K562 (cell line): ENCODE measurements at regions not wholly inside any gene's neighbourhood (a gene's known extent, or its start where the extent isn't known, plus 50 kb on each side); places are given as distances from the start of the nearest gene placed in this dataset.

Source experiments
- ATAC-seq: fragments of 200-7000 bp; cut with Tn5 transposase; 3 replicates; pipeline ENCODE4 v1.9.1; 2020; ENCODE audit warnings: moderate library complexity
- BruUV-seq: library from RNA; stranded (reverse); fragments of 400-500 nt; replicated peaks from 2 replicates; lab custom pipeline; 2021; lab: Mats Ljungman, UMichigan
- CTCF ChIA-PET: fragments of 300-600 bp; formaldehyde crosslinking; extraction: SDS; loops from one replicate; lab custom pipeline; 2021; ENCODE audit warnings: low intra/inter-chr PET ratio; lab: Yijun Ruan, JAX
- POLR2A ChIA-PET: fragments of 300-600, 350-650 bp; sonication (Branson Sonifier 250); formaldehyde crosslinking; extraction: SDS; loops from one replicate; lab custom pipeline; 2021; ENCODE audit warnings: antibody characterized with exemption, inconsistent platforms; lab: Yijun Ruan, JAX
- DNase-seq, 4 experiments: peaks; one replicate each; pipeline versions ENCODE4 v3.0.0 to v3.0.0-alpha.2; 2011 to 2018; ENCODE audit warnings: low spot score in 3 of 4, mixed read lengths in 3 of 4; ENCODE audit errors: extremely low read depth in 1 of 4
- FAIRE-seq: peaks from 2 replicates; lab custom pipeline; 2011; peaks lifted over from hg19 to GRCh38; lab: Jason Lieb, UNC
- H2AFZ ChIP-seq: 2 replicates; pipeline ENCODE4 v1.6.0; 2011; ENCODE audit warnings: low read depth, low read length, control low read depth, inconsistent platforms
- H3K27ac ChIP-seq: fragments of 200-600 bp; 3 replicates; pipeline ENCODE4 v1.8.0; 2011; ENCODE audit warnings: low read depth, mild to moderate bottlenecking, control low read depth, inconsistent platforms, low read length, moderate library complexity, mixed read lengths; ENCODE audit errors: extremely low read depth
- H3K27me3 ChIP-seq, 2 experiments: fragments of 300-600 bp in 1 of 2; 2 replicates in 1 of 2; 3 replicates in 1 of 2; pipeline versions ENCODE4 v1.6.0 to v1.8.0; 2011; ENCODE audit warnings: inconsistent platforms in 2 of 2, low read length in 2 of 2, mild to moderate bottlenecking in 1 of 2, mixed read lengths in 1 of 2, moderate library complexity in 1 of 2; ENCODE audit not compliant: control insufficient read depth in 2 of 2, insufficient read depth in 2 of 2
- H3K36me3 ChIP-seq: fragments of 300-600 bp; 3 replicates; pipeline ENCODE4 v1.8.0; 2011; ENCODE audit warnings: mild to moderate bottlenecking, low read length, inconsistent platforms; ENCODE audit not compliant: control insufficient read depth, insufficient read depth
- H3K4me1 ChIP-seq, 2 experiments: fragments of 200-600 bp in 1 of 2; replicated peaks in 1 of 2; 2 replicates in 1 of 2; 3 replicates in 1 of 2; pipeline versions ENCODE4 v1.5.1 to v1.8.0; 2011; ENCODE audit warnings: inconsistent platforms in 2 of 2, low read length in 2 of 2, mild to moderate bottlenecking in 1 of 2, mixed read lengths in 1 of 2, moderate library complexity in 1 of 2; ENCODE audit not compliant: control insufficient read depth in 2 of 2, insufficient read depth in 2 of 2
- H3K4me2 ChIP-seq: 2 replicates; pipeline ENCODE4 v1.6.1; 2011; ENCODE audit warnings: low read length, control low read depth, inconsistent platforms, mixed read lengths; ENCODE audit not compliant: insufficient read depth
- H3K4me3 ChIP-seq: fragments of 200-600 bp; sonication (generic), shearing (Covaris generic); 2 replicates; pipeline ENCODE4 v1.5.1; 2016; ENCODE audit warnings: control low read depth, inconsistent platforms
- H3K79me2 ChIP-seq: fragments of 200-600 bp; 3 replicates; pipeline ENCODE4 v1.8.0; 2011; ENCODE audit warnings: low read length, inconsistent platforms; ENCODE audit not compliant: control insufficient read depth, insufficient read depth
- H3K9ac ChIP-seq, 2 experiments: 2 replicates each; pipeline versions ENCODE4 v1.6.0 to v1.6.1; 2011; ENCODE audit warnings: low read depth in 2 of 2, low read length in 2 of 2, control low read depth in 1 of 2, inconsistent platforms in 1 of 2, mild to moderate bottlenecking in 1 of 2, mixed read lengths in 1 of 2; ENCODE audit not compliant: insufficient read depth in 1 of 2
- H3K9me1 ChIP-seq: one replicate; pipeline ENCODE4 v1.6.0; 2011; ENCODE audit warnings: inconsistent platforms, mild to moderate bottlenecking, low read length, moderate library complexity; ENCODE audit not compliant: control insufficient read depth, insufficient read depth
- H3K9me3 ChIP-seq: replicated peaks from 2 replicates; pipeline ENCODE4 v1.5.1; 2011; ENCODE audit warnings: low read depth, low read length, inconsistent platforms; ENCODE audit not compliant: control insufficient read depth, insufficient read depth
- H4K20me1 ChIP-seq: replicated peaks from 2 replicates; pipeline ENCODE4 v1.6.1; 2011; ENCODE audit warnings: low read length, inconsistent platforms, mixed read lengths; ENCODE audit not compliant: control insufficient read depth, insufficient read depth
- BRF1 ChIP-seq: IDR thresholded peaks from 3 replicates; pipeline ENCODE4 v1.6.1; 2011; ENCODE audit warnings: borderline replicate concordance, mild to moderate bottlenecking; ENCODE audit not compliant: insufficient read length; ENCODE audit errors: extremely low read depth
- CBX2 ChIP-seq: fragments of 200-600 bp; sonication (generic); IDR thresholded peaks from one replicate; pipeline ENCODE4 v1.6.1; 2012; ENCODE audit warnings: mild to moderate bottlenecking, low read length, inconsistent platforms; ENCODE audit not compliant: insufficient read depth, poor library complexity, severe bottlenecking
- ELF4 ChIP-seq: fragments of 450-650 bp; formaldehyde crosslinking; IDR thresholded peaks from 2 replicates; pipeline ENCODE4 v1.4.0; 2022; ENCODE audit warnings: missing genetic modification characterization
- EP300 ChIP-seq: IDR thresholded peaks from 2 replicates; pipeline ENCODE4 v1.6.1; 2012; ENCODE audit warnings: low read length, improper control_type of control experiment
- GATA2 ChIP-seq: sonication (generic); formaldehyde crosslinking; IDR thresholded peaks from 2 replicates; pipeline ENCODE4 v1.4.0; 2020; ENCODE audit warnings: mild to moderate bottlenecking, missing genetic modification reagents
- LARP7 ChIP-seq: fragments of 450-650 bp; IDR thresholded peaks from 2 replicates; pipeline ENCODE4 v1.6.1; 2016
- MITF ChIP-seq: IDR thresholded peaks from 2 replicates; pipeline ENCODE4 v1.6.1; 2014; ENCODE audit warnings: antibody characterized with exemption
- SRSF9 ChIP-seq: fragments of 200-400 bp; formaldehyde crosslinking; IDR thresholded peaks from 2 replicates; pipeline ENCODE4 v1.6.1; 2017; ENCODE audit warnings: low read depth, low read length, borderline replicate concordance
- ZBTB49 ChIP-seq: sonication (generic); formaldehyde crosslinking; IDR thresholded peaks from 2 replicates; pipeline ENCODE4 v1.8.0; 2022; ENCODE audit warnings: missing genetic modification reagents, mild to moderate bottlenecking, borderline replicate concordance
- WGBS: fragments of 100-300 bp; shearing (Covaris generic); methylation state at CpG from one replicate; pipeline ENCODE4 v1.1.6; 2016; ENCODE audit warnings: low coverage, mixed read lengths; ENCODE audit not compliant: insufficient coverage; ENCODE audit errors: missing lambda C conversion rate; 5-methylcytosine and 5-hydroxymethylcytosine counted together
- in situ Hi-C: fragments of 300-500 bp; cut with MboI; formaldehyde crosslinking; loops from 4 replicates; pipeline ENCODE4 v1.15.0; 2018; ENCODE audit warnings: inconsistent platforms, mixed read lengths
- intact Hi-C: fragments of 100-400 bp; cut with micrococcal nuclease; formaldehyde crosslinking; loops from 2 replicates; pipeline ENCODE4 v1.14.2; 2022

- TF ChIP-seq ZBTB49 (no peak), SRSF9 (no peak), MITF (no peak), EP300 (no peak), CBX2 (no peak), BRF1 (no peak)
- TF ChIP-seq, all 486 proteins: peak for 0
Observed at GRCh38 chr5:36519881-36520280, 86.5 kb upstream of the SLC1A3 start (continued).

- Histone ChIP-seq H3K4me3 (no peak overlapping the region), H3K9me1 (no peaks in the 10 kb centered on the region), H3K9me3 (no peaks in the 10 kb centered on the region), H3K27ac (no peak overlapping the region), H3K36me3 (no peaks in the 10 kb centered on the region), H3K4me1 (no peaks in the 10 kb centered on the region), H3K4me2 (no peak overlapping the region), H4K20me1 (no peaks in the 10 kb centered on the region), H3K79me2 (no peaks in the 10 kb centered on the region), H3K9ac (no peak overlapping the region), H2AFZ (no peak overlapping the region), H3K27me3 (peaks cover 5 to 26% of the 10 kb centered on the region in 2 experiments)
- FAIRE-seq (peak; percentile 11), ATAC-seq (no peak), DNase-seq (no peak)
- intact Hi-C loops: no loop called here
- 0% methylated on average over 1 of the region's 1 CpG for WGBS
- BruUV-seq: no TSS peak
- CTCF ChIA-PET: no interaction called here
- in situ Hi-C loops: no loop called here
- POLR2A ChIA-PET: no interaction called here
- peak; percentile 31; the same call in 1 of the 2 replicates for TF ChIP-seq LARP7
- no peak for TF ChIP-seq GATA2
- 0 out of 2 replicates have a peak, but pooled peaks have one; percentile 7 for TF ChIP-seq ELF4 (CRISPR knock-in tag)
Observed at GRCh38 chr5:36521219-36521618, 85.2 kb upstream of the SLC1A3 start.
